Uterus (tissue), 3 donors: ENCODE measurements at regions not wholly inside any gene's neighbourhood (a gene's known extent, or its start where the extent isn't known, plus 50 kb on each side); places are given as distances from the start of the nearest gene placed in this dataset.

ENCODE experiments used
- DNase-seq, 2 donors: peaks; one replicate each; pipeline ENCODE4 v3.0.0-alpha.2; 2019 to 2020
- H3K27ac ChIP-seq, 2 donors: fragments of 200-600 bp; sonication (generic); 1 replicate in 1 of 2; 2 replicates in 1 of 2; pipeline ENCODE4 v1.5.1; 2016 to 2018
- H3K27me3 ChIP-seq, 2 donors: fragments of 200-600 bp; sonication (generic); one replicate each; pipeline ENCODE4 v1.5.1; 2018 to 2019; ENCODE audit warnings: control low read depth in 1 of 2
- H3K36me3 ChIP-seq, 2 donors: fragments of 200-600 bp; sonication (generic); one replicate each; pipeline ENCODE4 v1.5.1; 2019; ENCODE audit warnings: control low read depth in 1 of 2
- H3K4me1 ChIP-seq, 2 donors: fragments of 200-600 bp; sonication (generic); one replicate each; pipeline ENCODE4 v1.5.1; 2018 to 2019; ENCODE audit warnings: control low read depth in 1 of 2
- H3K4me3 ChIP-seq, 2 donors: fragments of 200-600 bp; sonication (generic); 1 replicate in 1 of 2; 2 replicates in 1 of 2; pipeline ENCODE4 v1.5.1; 2018 to 2019; ENCODE audit warnings: mild to moderate bottlenecking in 1 of 2
- H3K9me3 ChIP-seq, 2 donors: fragments of 200-600 bp; sonication (generic); one replicate each; pipeline ENCODE4 v1.5.1; 2019; ENCODE audit warnings: control low read depth in 1 of 2
- POLR2A ChIP-seq, 2 donors: fragments of 450-650 bp; IDR thresholded peaks; one replicate each; pipeline ENCODE4 v1.6.1; 2016; ENCODE audit warnings: antibody characterized with exemption in 2 of 2, mild to moderate bottlenecking in 1 of 2, moderate library complexity in 1 of 2
- intact Hi-C: fragments of 100-400 bp; cut with DNase I; formaldehyde crosslinking; loops from one replicate; pipeline ENCODE4 v1.15.1; 2023; ENCODE audit warnings: low total_unique reads
- TF ChIP-seq, protein P1 (sequence below), 4 experiments: fragments of 200-600 bp in 2 of 4; fragments of 450-650 bp in 2 of 4; sonication (generic) in 2 of 4; IDR thresholded peaks; one replicate each; pipeline ENCODE4 v1.5.1; 2016 to 2019; ENCODE audit warnings: antibody characterized with exemption in 4 of 4, mild to moderate bottlenecking in 2 of 4, moderate library complexity in 1 of 4
- donor health status: DM: yes; HTN: yes; CAD: no.

DNA sequence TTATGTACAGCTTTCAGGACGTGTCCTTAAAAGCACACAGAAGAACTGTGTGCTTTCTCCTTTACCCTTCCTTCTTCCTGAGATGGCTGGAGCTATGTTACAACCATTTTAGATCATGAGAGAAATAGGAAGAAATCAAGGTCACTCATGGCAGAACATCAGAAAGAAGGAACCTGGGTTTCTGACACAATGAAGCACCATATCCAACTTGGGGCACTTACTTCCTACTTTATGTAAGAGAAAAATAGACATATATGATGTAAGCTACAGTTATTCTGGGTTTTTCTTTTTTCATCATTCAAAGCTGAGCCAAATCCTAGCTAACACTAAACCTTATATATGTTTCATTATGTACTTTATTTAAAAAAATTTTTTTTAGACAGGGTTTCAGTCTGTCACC is 79.5 kb downstream of the FAM161A start:
- Histone ChIP-seq H3K36me3 (no peaks in the 10 kb centered on the region), H3K4me1 (no peaks in the 10 kb centered on the region), H3K27me3 (no peaks in the 10 kb centered on the region), H3K4me3 (no peak overlapping the region), H3K27ac (no peak overlapping the region), H3K9me3 (no peaks in the 10 kb centered on the region)
- DNase-seq = no peak
- intact Hi-C loops = no loop called here
- TF ChIP-seq, protein P1, sequence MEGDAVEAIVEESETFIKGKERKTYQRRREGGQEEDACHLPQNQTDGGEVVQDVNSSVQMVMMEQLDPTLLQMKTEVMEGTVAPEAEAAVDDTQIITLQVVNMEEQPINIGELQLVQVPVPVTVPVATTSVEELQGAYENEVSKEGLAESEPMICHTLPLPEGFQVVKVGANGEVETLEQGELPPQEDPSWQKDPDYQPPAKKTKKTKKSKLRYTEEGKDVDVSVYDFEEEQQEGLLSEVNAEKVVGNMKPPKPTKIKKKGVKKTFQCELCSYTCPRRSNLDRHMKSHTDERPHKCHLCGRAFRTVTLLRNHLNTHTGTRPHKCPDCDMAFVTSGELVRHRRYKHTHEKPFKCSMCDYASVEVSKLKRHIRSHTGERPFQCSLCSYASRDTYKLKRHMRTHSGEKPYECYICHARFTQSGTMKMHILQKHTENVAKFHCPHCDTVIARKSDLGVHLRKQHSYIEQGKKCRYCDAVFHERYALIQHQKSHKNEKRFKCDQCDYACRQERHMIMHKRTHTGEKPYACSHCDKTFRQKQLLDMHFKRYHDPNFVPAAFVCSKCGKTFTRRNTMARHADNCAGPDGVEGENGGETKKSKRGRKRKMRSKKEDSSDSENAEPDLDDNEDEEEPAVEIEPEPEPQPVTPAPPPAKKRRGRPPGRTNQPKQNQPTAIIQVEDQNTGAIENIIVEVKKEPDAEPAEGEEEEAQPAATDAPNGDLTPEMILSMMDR (IDR thresholded peaks at IDR 0.05) = no peak
- no peak for TF ChIP-seq POLR2A (IDR thresholded peaks at IDR 0.05)

DNA sequence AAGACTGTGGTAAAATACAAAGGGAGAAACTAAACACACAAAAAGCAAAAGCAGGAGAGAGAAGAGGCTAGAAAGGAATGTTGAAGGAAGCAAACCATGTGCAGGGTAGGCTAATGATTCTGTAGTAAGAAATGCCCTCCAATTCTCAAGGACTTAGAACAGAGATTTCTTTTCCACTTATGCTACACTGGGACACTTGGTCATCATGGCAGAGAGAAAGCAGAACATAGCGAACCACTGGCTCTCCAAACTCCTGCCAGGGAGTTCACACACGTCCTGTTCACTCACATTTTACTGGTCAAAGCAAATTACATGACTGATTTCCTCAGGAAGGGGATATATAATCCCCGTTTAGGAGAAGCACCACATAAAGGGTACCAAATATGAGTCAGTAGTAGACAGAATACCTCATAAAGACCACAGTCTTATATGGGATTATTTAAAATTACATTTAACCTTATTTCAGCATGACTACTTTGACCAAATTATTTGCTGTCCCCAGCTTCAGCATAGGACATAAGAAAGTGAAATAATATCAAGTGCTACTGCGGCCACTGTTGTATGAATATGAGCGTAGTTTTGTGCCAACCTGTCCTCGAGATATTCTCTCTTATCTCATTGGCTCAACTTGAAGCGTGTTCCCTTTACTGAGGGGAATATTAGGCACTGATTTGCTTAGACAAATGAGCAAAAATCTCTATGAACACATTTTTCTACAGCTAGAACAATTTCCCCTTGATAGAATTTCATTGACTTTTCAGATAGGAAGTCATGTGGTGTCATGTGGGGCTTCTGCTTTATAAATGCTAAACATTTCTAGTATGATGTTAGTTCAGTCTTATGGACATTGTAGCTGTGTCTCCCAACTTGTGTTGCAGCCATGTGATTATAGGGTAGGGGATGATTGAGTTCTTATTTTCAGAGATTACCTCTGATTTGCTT is 81.7 kb downstream of the FAM161A start:
- Histone ChIP-seq H3K27ac (no peak overlapping the region), H3K4me3 (no peak overlapping the region), H3K27me3 (no peaks in the 10 kb centered on the region), H3K9me3 (no peaks in the 10 kb centered on the region), H3K4me1 (no peaks in the 10 kb centered on the region), H3K36me3 (no peaks in the 10 kb centered on the region)
- DNase-seq = no peak
- intact Hi-C loops = no loop called here
- no peak for TF ChIP-seq POLR2A (IDR thresholded peaks at IDR 0.05)
- TF ChIP-seq, protein P1 (IDR thresholded peaks at IDR 0.05) = no peak

DNA sequence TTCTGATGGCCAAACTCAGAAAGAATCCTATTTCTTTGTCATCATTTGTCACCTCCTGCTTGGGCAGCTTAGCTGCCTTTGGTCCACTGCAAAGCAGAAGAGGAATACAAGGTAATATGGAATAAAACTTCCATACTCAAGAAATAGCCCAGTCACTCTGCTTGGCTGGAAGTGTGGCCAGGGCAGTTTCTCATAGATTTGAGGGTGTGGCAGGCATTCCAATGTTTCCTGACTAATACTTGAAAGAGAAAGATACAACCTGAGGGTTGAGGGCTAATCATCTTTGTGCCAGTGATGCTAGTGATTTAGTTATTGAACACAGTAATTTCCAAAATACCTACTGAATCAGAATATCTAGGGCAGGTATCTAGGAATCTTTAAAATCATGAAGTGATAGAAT is 83.1 kb downstream of the FAM161A start:
- Histone ChIP-seq H3K27me3 (no peaks in the 10 kb centered on the region), H3K9me3 (no peaks in the 10 kb centered on the region), H3K4me1 (no peaks in the 10 kb centered on the region), H3K36me3 (no peaks in the 10 kb centered on the region), H3K27ac (no peak overlapping the region), H3K4me3 (no peak overlapping the region)
- intact Hi-C loops = no loop called here
- DNase-seq = no peak
- TF ChIP-seq POLR2A (IDR thresholded peaks at IDR 0.05) = no peak
- TF ChIP-seq, protein P1 (IDR thresholded peaks at IDR 0.05) = no peak

DNA sequence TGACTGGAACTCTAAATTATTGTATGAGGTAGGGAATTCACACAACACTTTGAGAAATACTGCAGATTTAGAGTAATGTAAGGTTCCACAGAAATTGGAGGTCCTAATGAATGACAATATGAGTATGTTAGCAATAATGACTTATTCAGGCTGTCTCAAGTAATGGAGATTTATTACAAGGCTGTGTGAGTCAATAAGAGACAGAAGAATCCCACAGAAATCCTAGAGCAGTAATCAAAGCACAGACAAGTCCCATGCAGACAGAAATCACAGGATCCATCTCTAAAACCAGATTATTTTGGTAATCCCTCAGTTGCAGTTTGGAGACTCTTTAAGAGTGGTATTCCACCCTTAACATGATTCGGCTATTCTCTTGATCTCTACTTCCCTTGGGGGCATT is 83.6 kb downstream of the FAM161A start:
- Histone ChIP-seq H3K36me3 (no peaks in the 10 kb centered on the region), H3K4me3 (no peak overlapping the region), H3K27ac (no peak overlapping the region), H3K4me1 (no peaks in the 10 kb centered on the region), H3K9me3 (no peaks in the 10 kb centered on the region), H3K27me3 (no peaks in the 10 kb centered on the region)
- intact Hi-C loops = no loop called here
- DNase-seq = no peak
- TF ChIP-seq, protein P1 (IDR thresholded peaks at IDR 0.05) = no peak
- TF ChIP-seq POLR2A (IDR thresholded peaks at IDR 0.05) = no peak

DNA sequence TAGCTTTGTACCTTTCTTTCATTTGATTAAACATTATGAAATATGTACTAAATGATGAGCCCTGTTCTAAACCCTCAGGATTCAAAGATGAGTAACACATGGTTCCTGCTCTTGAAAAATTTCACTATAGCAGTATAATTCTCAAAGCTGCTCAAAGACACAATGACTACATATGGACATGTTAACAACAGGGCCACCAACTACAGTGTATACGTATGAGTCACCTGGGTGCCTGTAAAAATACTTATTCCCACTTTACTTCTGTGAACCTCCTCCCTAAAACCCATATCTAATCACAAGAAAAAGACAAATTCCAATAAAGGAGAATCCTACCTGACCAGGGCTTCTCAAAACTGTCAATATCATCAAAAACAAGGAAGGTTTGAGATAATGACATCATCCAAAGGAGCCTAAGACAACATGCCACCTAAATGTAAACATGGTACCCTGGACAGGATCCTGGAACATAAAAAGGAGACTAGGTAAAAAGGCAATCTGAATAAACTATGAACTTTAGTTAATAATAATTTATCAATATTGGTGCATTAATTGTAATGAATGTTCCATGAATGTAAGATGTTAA is 84.7 kb downstream of the FAM161A start:
- intact Hi-C loops = loop anchor here (10.0 kb wide), 1 partner anchor 74 kb away; no protein-coding TSS in a partner anchor
- DNase-seq = no peak
- no peaks in the 10 kb centered on the region for H3K9me3 ChIP-seq
- no peaks in the 10 kb centered on the region for H3K4me1 ChIP-seq
- H3K27ac ChIP-seq = no peak overlapping the region
- H3K4me3 ChIP-seq = no peak overlapping the region
- no peaks in the 10 kb centered on the region for H3K36me3 ChIP-seq
- no peaks in the 10 kb centered on the region for H3K27me3 ChIP-seq
- no peak for TF ChIP-seq POLR2A (IDR thresholded peaks at IDR 0.05)
- TF ChIP-seq, protein P1 (IDR thresholded peaks at IDR 0.05) = no peak
